ENCODE measurements at regions not wholly inside any gene's neighbourhood (a gene's known extent, or its start where the extent isn't known, plus 50 kb on each side); places are given as distances from the start of the nearest gene placed in this dataset.

DNA sequence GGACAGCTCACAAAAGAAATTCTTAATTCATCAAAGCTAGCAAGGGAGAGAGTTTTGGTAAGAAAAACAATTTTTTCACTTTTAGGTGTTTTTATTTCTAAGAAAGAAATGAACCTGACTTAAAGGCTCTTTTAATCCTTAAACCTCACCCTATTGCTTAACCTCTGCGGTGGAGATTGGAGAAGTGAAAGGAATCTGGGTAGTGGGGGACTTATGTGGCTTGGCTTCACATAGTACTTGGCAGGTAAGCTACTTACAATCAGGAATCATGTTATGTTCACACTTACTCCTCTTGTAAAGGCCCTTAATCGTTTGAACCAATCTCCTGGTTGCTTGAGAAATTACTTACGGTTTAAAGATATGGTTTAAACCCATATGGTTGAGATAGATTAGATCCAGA lies 104.8 kb downstream of the ISOC1 start:
- no peak overlapping the region for H3K27ac ChIP-seq (ENCODE audit: low read length)
- H3K27me3 ChIP-seq (ENCODE audit: insufficient read depth, low read depth, low read length): no peaks in the 10 kb centered on the region
- H2AFZ ChIP-seq (ENCODE audit: low read depth, low read length): no peak overlapping the region
- no peaks in the 10 kb centered on the region for H3K36me3 ChIP-seq (ENCODE audit: insufficient read depth, low read length)
- H3K9ac ChIP-seq (ENCODE audit: low read length): no peak overlapping the region
- H3K79me2 ChIP-seq (replicated peaks; ENCODE audit: insufficient read depth, low read length): no peaks in the 10 kb centered on the region
- H3K9me2 ChIP-seq (ENCODE audit: insufficient read depth, low read length): no peaks in the 10 kb centered on the region
- H3K9me3 ChIP-seq (ENCODE audit: low read length): no peaks in the 10 kb centered on the region
- H3K4me3 ChIP-seq (ENCODE audit: low read length): no peak overlapping the region
- no peaks in the 10 kb centered on the region for H4K20me1 ChIP-seq (ENCODE audit: insufficient read depth)
- TF ChIP-seq CTCF (IDR thresholded peaks at IDR 0.05; ENCODE audit: poor library complexity, severe bottlenecking) (no peak), MXI1 (conservative IDR thresholded peaks at IDR 0.05; ENCODE audit: poor library complexity, severe bottlenecking) (no peak), SMC3 (conservative IDR thresholded peaks at IDR 0.05; ENCODE audit: poor library complexity) (no peak), RAD21 (conservative IDR thresholded peaks at IDR 0.05) (no peak), TAF1 (IDR thresholded peaks at IDR 0.05; ENCODE audit: low read depth) (no peak), EZH2 (IDR thresholded peaks at IDR 0.05; ENCODE audit: borderline replicate concordance, insufficient read depth, low read length, poor library complexity, severe bottlenecking) (no peak), EP300 (conservative IDR thresholded peaks at IDR 0.05; ENCODE audit: poor library complexity, severe bottlenecking) (no peak), POLR2AphosphoS5 (IDR thresholded peaks at IDR 0.05) (no peak)
- TF ChIP-seq, protein P1, sequence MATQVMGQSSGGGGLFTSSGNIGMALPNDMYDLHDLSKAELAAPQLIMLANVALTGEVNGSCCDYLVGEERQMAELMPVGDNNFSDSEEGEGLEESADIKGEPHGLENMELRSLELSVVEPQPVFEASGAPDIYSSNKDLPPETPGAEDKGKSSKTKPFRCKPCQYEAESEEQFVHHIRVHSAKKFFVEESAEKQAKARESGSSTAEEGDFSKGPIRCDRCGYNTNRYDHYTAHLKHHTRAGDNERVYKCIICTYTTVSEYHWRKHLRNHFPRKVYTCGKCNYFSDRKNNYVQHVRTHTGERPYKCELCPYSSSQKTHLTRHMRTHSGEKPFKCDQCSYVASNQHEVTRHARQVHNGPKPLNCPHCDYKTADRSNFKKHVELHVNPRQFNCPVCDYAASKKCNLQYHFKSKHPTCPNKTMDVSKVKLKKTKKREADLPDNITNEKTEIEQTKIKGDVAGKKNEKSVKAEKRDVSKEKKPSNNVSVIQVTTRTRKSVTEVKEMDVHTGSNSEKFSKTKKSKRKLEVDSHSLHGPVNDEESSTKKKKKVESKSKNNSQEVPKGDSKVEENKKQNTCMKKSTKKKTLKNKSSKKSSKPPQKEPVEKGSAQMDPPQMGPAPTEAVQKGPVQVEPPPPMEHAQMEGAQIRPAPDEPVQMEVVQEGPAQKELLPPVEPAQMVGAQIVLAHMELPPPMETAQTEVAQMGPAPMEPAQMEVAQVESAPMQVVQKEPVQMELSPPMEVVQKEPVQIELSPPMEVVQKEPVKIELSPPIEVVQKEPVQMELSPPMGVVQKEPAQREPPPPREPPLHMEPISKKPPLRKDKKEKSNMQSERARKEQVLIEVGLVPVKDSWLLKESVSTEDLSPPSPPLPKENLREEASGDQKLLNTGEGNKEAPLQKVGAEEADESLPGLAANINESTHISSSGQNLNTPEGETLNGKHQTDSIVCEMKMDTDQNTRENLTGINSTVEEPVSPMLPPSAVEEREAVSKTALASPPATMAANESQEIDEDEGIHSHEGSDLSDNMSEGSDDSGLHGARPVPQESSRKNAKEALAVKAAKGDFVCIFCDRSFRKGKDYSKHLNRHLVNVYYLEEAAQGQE (IDR thresholded peaks at IDR 0.05; ENCODE audit: borderline replicate concordance): no peak
- H3K4me2 ChIP-seq (ENCODE audit: low read length): no peak overlapping the region
- no peaks in the 10 kb centered on the region for H3F3A ChIP-seq (ENCODE audit: insufficient read depth, low read length, poor library complexity, severe bottlenecking)

DNA sequence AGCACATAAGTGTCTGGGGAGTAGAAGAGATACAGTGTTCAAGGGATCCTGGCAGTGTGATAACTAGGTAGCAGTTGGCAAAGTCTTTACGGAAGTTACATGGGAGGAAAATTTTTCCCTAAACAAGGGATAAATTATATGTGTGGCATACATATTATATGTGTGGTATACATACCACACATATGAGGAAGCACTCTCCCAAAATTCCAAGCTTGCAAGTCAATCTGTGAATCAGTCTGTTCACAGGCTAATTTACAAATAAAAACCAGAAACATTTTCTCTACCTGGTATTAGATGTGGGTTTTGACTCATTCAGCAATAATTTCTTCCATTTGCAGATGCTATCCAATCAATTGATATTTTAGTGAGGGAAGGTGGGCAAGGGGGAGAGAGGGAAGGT lies 110.0 kb downstream of the ISOC1 start:
- Histone ChIP-seq H3K9me3 (ENCODE audit: low read length) (no peaks in the 10 kb centered on the region), H4K20me1 (ENCODE audit: insufficient read depth) (no peaks in the 10 kb centered on the region), H3F3A (ENCODE audit: insufficient read depth, low read length, poor library complexity, severe bottlenecking) (no peaks in the 10 kb centered on the region), H3K9me2 (ENCODE audit: insufficient read depth, low read length) (no peaks in the 10 kb centered on the region), H3K4me2 (ENCODE audit: low read length) (no peak overlapping the region), H3K4me3 (ENCODE audit: low read length) (no peak overlapping the region), H3K27ac (ENCODE audit: low read length) (no peak overlapping the region), H3K9ac (ENCODE audit: low read length) (no peak overlapping the region), H2AFZ (ENCODE audit: low read depth, low read length) (no peak overlapping the region), H3K79me2 (replicated peaks; ENCODE audit: insufficient read depth, low read length) (no peaks in the 10 kb centered on the region), H3K36me3 (ENCODE audit: insufficient read depth, low read length) (no peaks in the 10 kb centered on the region), H3K27me3 (ENCODE audit: insufficient read depth, low read depth, low read length) (no peaks in the 10 kb centered on the region)
- TF ChIP-seq EP300 (conservative IDR thresholded peaks at IDR 0.05; ENCODE audit: poor library complexity, severe bottlenecking) (no peak), TAF1 (IDR thresholded peaks at IDR 0.05; ENCODE audit: low read depth) (no peak), CTCF (IDR thresholded peaks at IDR 0.05; ENCODE audit: poor library complexity, severe bottlenecking) (no peak), EZH2 (IDR thresholded peaks at IDR 0.05; ENCODE audit: borderline replicate concordance, insufficient read depth, low read length, poor library complexity, severe bottlenecking) (no peak), SMC3 (conservative IDR thresholded peaks at IDR 0.05; ENCODE audit: poor library complexity) (no peak), POLR2AphosphoS5 (IDR thresholded peaks at IDR 0.05) (no peak), RAD21 (conservative IDR thresholded peaks at IDR 0.05) (no peak), MXI1 (conservative IDR thresholded peaks at IDR 0.05; ENCODE audit: poor library complexity, severe bottlenecking) (no peak)
- TF ChIP-seq, protein P1 (IDR thresholded peaks at IDR 0.05; ENCODE audit: borderline replicate concordance): no peak
